ENCODE measurements at regions not wholly inside any gene's neighbourhood (a gene's known extent, or its start where the extent isn't known, plus 50 kb on each side); places are given as distances from the start of the nearest gene placed in this dataset.

DNA sequence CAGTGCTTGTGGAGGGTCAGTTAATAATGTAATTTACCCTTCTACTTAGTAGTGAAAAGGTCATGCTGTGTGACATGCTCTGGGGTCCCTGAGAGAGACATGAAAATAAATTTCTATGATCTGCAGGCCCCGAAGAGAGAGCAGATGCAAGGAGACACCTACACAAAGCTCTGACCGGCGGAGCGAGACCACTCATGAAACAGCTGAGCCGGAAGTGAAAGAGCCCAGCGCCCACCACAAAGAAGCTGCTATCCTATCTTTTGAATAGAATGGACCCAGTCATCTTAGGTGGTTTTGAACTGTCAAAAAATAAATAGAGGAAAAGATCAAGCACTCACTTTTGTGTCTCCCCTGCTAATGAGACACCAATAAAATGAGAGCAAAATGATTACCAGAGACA is 190.0 kb downstream of the MED10 start:
- no peak for DNase-seq (ENCODE audit: extremely low read depth, low read depth)

DNA sequence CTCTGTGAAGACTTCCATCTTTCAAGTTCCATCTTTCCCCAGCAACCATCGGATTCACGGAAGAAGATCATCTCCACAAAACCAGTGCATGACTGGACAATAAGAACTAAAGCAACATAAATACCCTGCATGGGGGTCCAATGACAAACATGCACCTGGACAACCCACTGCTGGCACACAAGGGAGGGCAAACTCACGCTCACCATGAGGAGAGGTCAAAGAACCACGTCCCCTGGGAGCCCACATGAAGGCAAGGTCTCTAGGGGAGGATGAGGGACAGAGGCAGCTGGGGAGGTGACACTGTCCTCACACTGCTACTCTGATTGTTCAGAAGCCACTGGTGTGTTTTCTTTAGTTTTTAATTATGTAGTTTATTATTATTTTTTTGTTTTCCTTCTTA is 190.8 kb downstream of the MED10 start:
- DNase-seq (ENCODE audit: extremely low read depth, low read depth) = no peak
- TF ChIP-seq, protein P1, sequence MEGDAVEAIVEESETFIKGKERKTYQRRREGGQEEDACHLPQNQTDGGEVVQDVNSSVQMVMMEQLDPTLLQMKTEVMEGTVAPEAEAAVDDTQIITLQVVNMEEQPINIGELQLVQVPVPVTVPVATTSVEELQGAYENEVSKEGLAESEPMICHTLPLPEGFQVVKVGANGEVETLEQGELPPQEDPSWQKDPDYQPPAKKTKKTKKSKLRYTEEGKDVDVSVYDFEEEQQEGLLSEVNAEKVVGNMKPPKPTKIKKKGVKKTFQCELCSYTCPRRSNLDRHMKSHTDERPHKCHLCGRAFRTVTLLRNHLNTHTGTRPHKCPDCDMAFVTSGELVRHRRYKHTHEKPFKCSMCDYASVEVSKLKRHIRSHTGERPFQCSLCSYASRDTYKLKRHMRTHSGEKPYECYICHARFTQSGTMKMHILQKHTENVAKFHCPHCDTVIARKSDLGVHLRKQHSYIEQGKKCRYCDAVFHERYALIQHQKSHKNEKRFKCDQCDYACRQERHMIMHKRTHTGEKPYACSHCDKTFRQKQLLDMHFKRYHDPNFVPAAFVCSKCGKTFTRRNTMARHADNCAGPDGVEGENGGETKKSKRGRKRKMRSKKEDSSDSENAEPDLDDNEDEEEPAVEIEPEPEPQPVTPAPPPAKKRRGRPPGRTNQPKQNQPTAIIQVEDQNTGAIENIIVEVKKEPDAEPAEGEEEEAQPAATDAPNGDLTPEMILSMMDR (IDR thresholded peaks at IDR 0.05; ENCODE audit: low read depth, low read length) = no peak

More for the DNA sequence above, 190.0 kb downstream of the MED10 start:
- TF ChIP-seq, protein P1 (IDR thresholded peaks at IDR 0.05; ENCODE audit: low read depth, low read length) = no peak

DNA sequence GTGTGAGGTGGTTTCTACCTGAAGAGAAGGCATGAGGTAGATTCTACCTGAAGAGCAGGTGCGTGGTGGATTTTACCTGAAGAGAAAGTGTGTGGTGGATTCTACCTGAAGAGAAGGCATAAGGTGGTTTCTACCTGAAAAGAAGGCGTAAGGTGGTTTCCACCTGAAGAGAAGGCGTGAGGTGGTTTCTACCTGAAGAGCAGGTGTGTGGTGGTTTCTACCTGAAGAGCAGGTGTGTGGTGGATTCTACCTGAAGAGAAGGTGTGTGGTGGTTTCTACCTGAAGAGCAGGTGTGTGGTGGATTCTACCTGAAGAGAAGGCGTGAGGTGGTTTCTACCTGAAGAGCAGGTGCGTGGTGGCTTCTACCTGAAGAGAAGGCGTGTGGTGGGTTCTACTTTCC is 192.8 kb downstream of the MED10 start:
- TF ChIP-seq, protein P1 (IDR thresholded peaks at IDR 0.05; ENCODE audit: low read depth, low read length) = no peak
- DNase-seq (ENCODE audit: extremely low read depth, low read depth) = no peak

DNA sequence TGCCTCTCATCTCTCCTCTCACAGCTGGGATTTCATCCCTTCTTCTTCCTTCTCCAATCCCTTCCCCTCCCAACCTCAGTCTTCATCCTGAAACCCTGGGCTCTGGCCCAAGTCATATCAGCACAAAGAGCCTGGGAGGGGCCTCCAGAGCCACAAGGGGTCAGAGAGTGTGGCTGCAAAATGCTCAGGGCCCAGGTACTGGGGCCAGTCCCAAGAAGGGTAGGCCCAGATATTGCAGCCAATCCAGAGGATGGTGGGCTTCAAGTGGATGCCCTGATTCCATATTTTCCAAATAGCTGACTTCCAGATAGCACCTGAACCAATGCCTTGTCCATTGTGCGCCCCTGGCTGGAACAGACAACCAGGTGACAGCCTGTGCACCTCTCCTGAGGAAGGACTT is 193.9 kb downstream of the MED10 start:
- TF ChIP-seq, protein P1 (IDR thresholded peaks at IDR 0.05; ENCODE audit: low read depth, low read length) = no peak
- no peak for DNase-seq (ENCODE audit: extremely low read depth, low read depth)

DNA sequence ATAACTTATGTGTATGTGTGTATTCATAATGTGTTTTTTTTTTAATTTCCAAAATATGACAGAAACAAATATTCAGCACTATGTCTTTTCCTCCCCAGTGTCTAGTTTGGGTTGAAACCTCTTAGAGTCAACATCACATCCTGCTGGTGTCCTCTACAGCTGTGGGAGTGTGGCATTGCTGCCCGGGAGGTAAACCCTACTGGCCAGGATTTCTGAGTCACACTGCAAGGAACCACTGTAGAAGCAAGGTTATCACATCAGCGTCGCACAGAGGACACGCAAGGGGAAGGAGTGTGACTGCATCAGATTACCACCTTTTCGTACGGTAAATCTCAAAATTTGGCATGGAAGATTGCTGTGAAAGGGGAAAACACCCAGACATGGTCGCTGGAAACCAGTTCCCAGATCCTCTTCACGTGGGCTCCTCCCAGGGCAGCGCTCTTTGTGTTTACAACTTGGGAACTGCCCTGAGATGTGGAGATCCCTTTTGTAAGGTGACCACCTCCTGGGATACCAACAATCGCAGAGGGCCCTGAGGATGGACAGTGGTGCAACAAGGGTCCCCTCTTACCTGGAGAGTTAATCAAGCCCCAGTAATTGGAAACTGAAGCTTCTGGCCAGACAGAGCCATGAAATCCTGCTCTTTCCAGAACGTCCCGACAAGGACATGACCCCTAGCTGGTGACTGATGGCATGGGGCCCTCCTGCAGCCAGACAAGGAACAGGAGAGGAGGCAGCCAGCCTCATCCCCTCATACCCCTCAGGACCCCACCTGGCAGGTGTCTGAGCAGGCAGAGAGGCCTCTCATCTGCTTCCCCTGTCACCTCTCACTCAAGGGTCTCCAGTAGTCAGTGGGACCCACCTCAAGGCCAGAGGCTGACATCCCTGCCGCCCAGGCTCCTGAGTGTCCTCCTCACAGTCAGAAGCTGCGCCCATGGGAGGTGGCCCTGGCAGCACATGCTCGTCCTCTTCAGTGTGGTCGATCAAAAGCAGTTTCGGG is 194.7 kb downstream of the MED10 start:
- no peak for DNase-seq (ENCODE audit: extremely low read depth, low read depth)
- TF ChIP-seq, protein P1 (IDR thresholded peaks at IDR 0.05; ENCODE audit: low read depth, low read length) = no peak

DNA sequence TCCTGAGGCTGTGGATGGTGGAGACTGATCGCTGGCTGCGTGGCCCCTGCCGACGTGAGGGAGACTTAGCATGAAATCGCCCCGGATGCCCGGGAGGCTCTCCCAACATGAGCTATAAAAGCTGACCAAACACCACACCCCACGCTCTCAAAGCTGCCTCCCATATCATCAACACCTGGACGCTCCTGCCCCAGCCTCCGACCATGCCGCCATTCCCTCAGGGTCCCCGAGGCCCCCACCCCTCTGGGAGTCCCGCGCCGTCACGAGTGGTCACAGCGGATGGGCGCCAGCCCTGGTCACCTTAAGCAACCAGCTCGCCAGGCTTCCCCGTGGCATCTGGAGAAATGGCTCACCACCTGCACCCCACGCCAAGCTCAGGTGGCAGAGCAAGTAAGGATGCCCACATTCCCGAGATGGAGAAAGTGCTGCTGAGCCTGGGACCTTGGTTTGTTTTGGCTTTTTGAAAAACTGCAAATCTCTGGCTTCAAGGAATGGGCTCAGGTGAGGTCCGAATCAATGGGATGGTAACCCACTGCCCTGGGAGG is 196.0 kb downstream of the MED10 start:
- TF ChIP-seq, protein P1 (IDR thresholded peaks at IDR 0.05; ENCODE audit: low read depth, low read length) = no peak
- no peak for DNase-seq (ENCODE audit: extremely low read depth, low read depth)

DNA sequence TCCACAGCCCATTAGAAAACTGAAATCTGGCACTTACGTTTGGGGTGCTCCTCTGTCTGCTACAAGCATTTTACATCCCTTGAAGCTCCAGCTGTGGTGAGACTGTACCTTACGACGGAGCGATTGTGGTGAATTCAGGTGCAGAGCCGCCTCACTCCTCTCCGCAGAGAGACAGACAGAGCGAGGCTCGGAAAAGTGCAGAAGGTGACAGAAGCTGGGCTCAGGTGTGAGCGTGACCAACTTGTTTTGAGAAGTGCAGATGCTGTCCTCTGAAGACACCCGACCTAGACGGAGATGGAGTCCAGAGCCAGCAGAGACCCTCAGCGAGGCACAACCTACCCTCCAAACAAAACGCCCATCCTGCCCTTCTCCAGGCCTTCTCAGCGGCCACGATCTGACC is 196.5 kb downstream of the MED10 start:
- TF ChIP-seq, protein P1 (IDR thresholded peaks at IDR 0.05; ENCODE audit: low read depth, low read length) = no peak

More for the DNA sequence above, 196.5 kb downstream of the MED10 start:
- no peak for DNase-seq (ENCODE audit: extremely low read depth, low read depth)
